OCI-LY1 (cell line): ENCODE measurements at regions not wholly inside any gene's neighbourhood (a gene's known extent, or its start where the extent isn't known, plus 50 kb on each side); places are given as distances from the start of the nearest gene placed in this dataset.

Experiments used
- H2AFZ ChIP-seq: fragments of 200-600 bp; sonication (generic), shearing (Covaris generic); 2 replicates; pipeline ENCODE4 v1.6.0; 2014; ENCODE audit warnings: antibody characterized with exemption, mild to moderate bottlenecking, low read length
- H3F3A ChIP-seq: fragments of 200-600 bp; sonication (generic), shearing (Covaris generic); 2 replicates; pipeline ENCODE4 v1.6.0; 2014; ENCODE audit warnings: mild to moderate bottlenecking, antibody characterized with exemption, low read length, moderate library complexity; ENCODE audit not compliant: insufficient read depth
- H3K27ac ChIP-seq: fragments of 200-600 bp; sonication (generic); 2 replicates; pipeline ENCODE4 v1.5.1; 2014; ENCODE audit warnings: low read length, mixed run types, mild to moderate bottlenecking, low read depth; ENCODE audit not compliant: poor library complexity, severe bottlenecking
- H3K27me3 ChIP-seq: fragments of 200-600 bp; sonication (generic); 2 replicates; pipeline ENCODE4 v1.6.0; 2014; ENCODE audit warnings: antibody characterized with exemption, mild to moderate bottlenecking, low read length, moderate library complexity; ENCODE audit not compliant: insufficient read depth
- H3K36me3 ChIP-seq: fragments of 200-600 bp; sonication (generic); 2 replicates; pipeline ENCODE4 v1.6.1; 2014; ENCODE audit warnings: mild to moderate bottlenecking, antibody characterized with exemption, low read length, moderate library complexity, mixed read lengths; ENCODE audit not compliant: insufficient read depth
- H3K4me1 ChIP-seq: fragments of 200-600 bp; sonication (generic); 2 replicates; pipeline ENCODE4 v1.5.1; 2014; ENCODE audit warnings: mild to moderate bottlenecking, low read length, moderate library complexity; ENCODE audit not compliant: insufficient read depth, severe bottlenecking
- H3K4me2 ChIP-seq: fragments of 200-600 bp; sonication (generic), shearing (Covaris generic); 2 replicates; pipeline ENCODE4 v1.6.1; 2014; ENCODE audit warnings: low read length
- H3K4me3 ChIP-seq: fragments of 200-600 bp; sonication (generic); 2 replicates; pipeline ENCODE4 v1.5.1; 2014; ENCODE audit warnings: low read length, low read depth, mild to moderate bottlenecking, mixed read lengths; ENCODE audit not compliant: poor library complexity, severe bottlenecking
- H3K79me2 ChIP-seq: fragments of 200-600 bp; shearing (Covaris generic); 2 replicates; pipeline ENCODE4 v1.6.1; 2016; ENCODE audit warnings: mixed run types, low read length, mixed read lengths; ENCODE audit not compliant: insufficient read depth
- H3K9ac ChIP-seq: fragments of 200-600 bp; sonication (generic), shearing (Covaris generic); 2 replicates; pipeline ENCODE4 v1.6.1; 2014; ENCODE audit warnings: mild to moderate bottlenecking, low read length, mixed read lengths
- H3K9me2 ChIP-seq: fragments of 200-600 bp; sonication (generic), shearing (Covaris generic); 2 replicates; pipeline ENCODE4 v1.6.1; 2014; ENCODE audit warnings: low read depth, mild to moderate bottlenecking, low read length, mixed read lengths
- H3K9me3 ChIP-seq: fragments of 200-600 bp; shearing (Covaris generic); 2 replicates; pipeline ENCODE4 v1.6.1; 2014; ENCODE audit warnings: low read length, mixed read lengths
- H4K20me1 ChIP-seq: fragments of 200-600 bp; sonication (generic), shearing (Covaris generic); 2 replicates; pipeline ENCODE4 v1.6.0; 2016; ENCODE audit warnings: mild to moderate bottlenecking, low read length; ENCODE audit not compliant: insufficient read depth
- EZH2 ChIP-seq: fragments of 200-600 bp; sonication (generic), shearing (Covaris generic); IDR thresholded peaks from 2 replicates; pipeline ENCODE4 v1.8.0; 2017; ENCODE audit warnings: borderline replicate concordance, mixed run types, mild to moderate bottlenecking, antibody characterized with exemption, low read length, moderate library complexity, mixed read lengths
- TF ChIP-seq, protein P1 (sequence below): fragments of 200-600 bp; sonication (generic), shearing (Covaris generic); IDR thresholded peaks from 2 replicates; pipeline ENCODE4 v1.5.1; 2017; ENCODE audit warnings: mild to moderate bottlenecking, antibody characterized with exemption, low read length, moderate library complexity, mixed read lengths

DNA sequence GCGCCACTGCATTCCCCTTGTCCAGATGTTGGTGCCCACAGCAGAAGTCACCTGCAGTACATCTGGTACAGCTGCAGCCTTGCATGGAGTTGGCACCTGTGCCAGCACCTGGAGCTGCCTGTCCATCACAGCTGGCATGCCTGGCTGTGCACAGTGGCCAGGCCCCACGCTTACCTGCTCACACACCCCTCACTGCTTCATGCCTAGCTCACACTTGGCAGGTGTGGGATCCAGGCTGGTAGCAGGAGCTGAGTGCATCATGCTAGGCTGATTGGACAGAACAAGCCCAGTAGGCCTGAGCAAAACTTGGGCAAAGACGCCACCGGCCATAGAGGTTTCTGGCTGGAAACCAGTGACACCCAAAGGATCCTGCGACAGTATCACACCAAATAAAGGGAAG is 402.8 kb downstream of the FOXG1 start:
- no peaks in the 10 kb centered on the region for H3K9me2 ChIP-seq
- H3K27me3 ChIP-seq, result no peaks in the 10 kb centered on the region
- H4K20me1 ChIP-seq, result no peaks in the 10 kb centered on the region
- no peaks in the 10 kb centered on the region for H3K9me3 ChIP-seq
- H3K4me2 ChIP-seq, result no peak overlapping the region
- H3F3A ChIP-seq, result no peaks in the 10 kb centered on the region
- TF ChIP-seq EZH2, result no peak
- TF ChIP-seq, protein P1, sequence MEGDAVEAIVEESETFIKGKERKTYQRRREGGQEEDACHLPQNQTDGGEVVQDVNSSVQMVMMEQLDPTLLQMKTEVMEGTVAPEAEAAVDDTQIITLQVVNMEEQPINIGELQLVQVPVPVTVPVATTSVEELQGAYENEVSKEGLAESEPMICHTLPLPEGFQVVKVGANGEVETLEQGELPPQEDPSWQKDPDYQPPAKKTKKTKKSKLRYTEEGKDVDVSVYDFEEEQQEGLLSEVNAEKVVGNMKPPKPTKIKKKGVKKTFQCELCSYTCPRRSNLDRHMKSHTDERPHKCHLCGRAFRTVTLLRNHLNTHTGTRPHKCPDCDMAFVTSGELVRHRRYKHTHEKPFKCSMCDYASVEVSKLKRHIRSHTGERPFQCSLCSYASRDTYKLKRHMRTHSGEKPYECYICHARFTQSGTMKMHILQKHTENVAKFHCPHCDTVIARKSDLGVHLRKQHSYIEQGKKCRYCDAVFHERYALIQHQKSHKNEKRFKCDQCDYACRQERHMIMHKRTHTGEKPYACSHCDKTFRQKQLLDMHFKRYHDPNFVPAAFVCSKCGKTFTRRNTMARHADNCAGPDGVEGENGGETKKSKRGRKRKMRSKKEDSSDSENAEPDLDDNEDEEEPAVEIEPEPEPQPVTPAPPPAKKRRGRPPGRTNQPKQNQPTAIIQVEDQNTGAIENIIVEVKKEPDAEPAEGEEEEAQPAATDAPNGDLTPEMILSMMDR, result no peak
- no peaks in the 10 kb centered on the region for H3K36me3 ChIP-seq
- no peak overlapping the region for H3K4me3 ChIP-seq
- H3K9ac ChIP-seq, result no peak overlapping the region
- no peak overlapping the region for H3K27ac ChIP-seq
- no peak overlapping the region for H2AFZ ChIP-seq
- H3K4me1 ChIP-seq, result no peaks in the 10 kb centered on the region
- H3K79me2 ChIP-seq, result no peaks in the 10 kb centered on the region

DNA sequence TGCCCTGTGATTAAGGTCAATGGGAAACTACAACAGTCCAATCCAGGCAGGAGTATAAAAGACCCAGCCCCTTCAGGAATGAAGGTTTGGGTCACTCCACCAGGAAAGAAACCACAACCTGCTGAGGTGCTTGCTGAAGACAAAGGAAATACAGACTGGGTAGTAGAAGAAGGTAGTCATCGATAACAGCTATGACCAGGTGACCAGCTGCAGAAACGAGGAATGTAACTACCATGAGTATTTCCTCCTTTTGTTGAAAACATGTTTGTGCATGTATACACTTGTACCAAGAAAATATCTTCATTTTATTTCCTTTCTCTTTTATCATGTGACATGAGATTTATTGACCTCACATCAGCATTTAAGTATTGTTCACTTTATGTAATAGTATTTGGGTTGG is 409.1 kb downstream of the FOXG1 start:
- H3K4me2 ChIP-seq, result no peak overlapping the region
- no peak overlapping the region for H3K27ac ChIP-seq
- no peak overlapping the region for H3K4me3 ChIP-seq
- no peak overlapping the region for H2AFZ ChIP-seq
- H3K4me1 ChIP-seq, result no peaks in the 10 kb centered on the region
- H4K20me1 ChIP-seq, result no peaks in the 10 kb centered on the region
- H3K27me3 ChIP-seq, result no peaks in the 10 kb centered on the region
- no peaks in the 10 kb centered on the region for H3F3A ChIP-seq
- H3K9me2 ChIP-seq, result no peaks in the 10 kb centered on the region
- no peaks in the 10 kb centered on the region for H3K36me3 ChIP-seq
- TF ChIP-seq, protein P1, result no peak
- no peak for TF ChIP-seq EZH2
- H3K79me2 ChIP-seq, result no peaks in the 10 kb centered on the region
- H3K9me3 ChIP-seq, result no peaks in the 10 kb centered on the region
- H3K9ac ChIP-seq, result no peak overlapping the region

DNA sequence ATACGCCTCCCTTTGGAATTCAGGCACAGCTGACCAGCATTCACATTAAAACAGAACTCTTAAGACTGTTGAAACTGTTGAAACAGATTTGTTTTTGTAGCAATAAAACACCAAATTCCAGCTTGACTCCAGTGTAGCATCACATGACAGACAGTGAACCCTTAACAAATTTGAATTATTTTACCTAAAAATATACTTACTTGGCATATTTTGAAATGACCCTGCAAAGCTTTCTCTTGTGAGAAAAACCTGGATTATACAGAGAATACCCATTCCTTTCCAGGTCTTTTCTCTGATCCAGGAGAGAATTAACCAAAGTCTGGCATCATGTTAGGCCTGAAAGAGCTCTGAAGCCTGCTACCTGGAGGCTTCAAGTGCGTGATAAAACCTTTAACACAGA is 410.3 kb downstream of the FOXG1 start:
- Histone ChIP-seq H3K4me3 (no peak overlapping the region), H2AFZ (no peak overlapping the region), H4K20me1 (no peaks in the 10 kb centered on the region), H3K9me3 (no peaks in the 10 kb centered on the region), H3F3A (no peaks in the 10 kb centered on the region), H3K9me2 (no peaks in the 10 kb centered on the region), H3K4me2 (no peak overlapping the region), H3K27me3 (no peaks in the 10 kb centered on the region), H3K9ac (no peak overlapping the region), H3K4me1 (no peaks in the 10 kb centered on the region), H3K79me2 (no peaks in the 10 kb centered on the region), H3K36me3 (no peaks in the 10 kb centered on the region), H3K27ac (no peak overlapping the region)
- TF ChIP-seq EZH2, result no peak
- TF ChIP-seq, protein P1, result no peak
